Stimulated activated CD4-positive, alpha-beta T cell treated with anti-CD3 and anti-CD28 coated beads, Interleukin-15, amount 100 ng/mL, for 1 hour (primary cell): ENCODE measurements at regions not wholly inside any gene's neighbourhood (a gene's known extent, or its start where the extent isn't known, plus 50 kb on each side); places are given as distances from the start of the nearest gene placed in this dataset.

Experiments
- DNase-seq, 2 donors: peaks; one replicate each; pipeline ENCODE4 v3.0.0-alpha.2; 2020; ENCODE audit warnings: low read depth in 1 of 2, low spot score in 1 of 2

GRCh38 chr16:9297437-9298113 lies 206.1 kb downstream of the HAPSTR1 start:
- DNase-seq, result no peak

GRCh38 chr16:9300252-9300651 lies 208.8 kb downstream of the HAPSTR1 start:
- DNase-seq, result no peak

GRCh38 chr16:9302072-9302471 lies 210.6 kb downstream of the HAPSTR1 start:
- no peak for DNase-seq

- DNase-seq, result no peak
Measured at GRCh38 chr16:9306753-9307152, 215.3 kb downstream of the HAPSTR1 start.

GRCh38 chr16:9307446-9307845 lies 216.0 kb downstream of the HAPSTR1 start:
- no peak for DNase-seq

GRCh38 chr16:9308356-9308801 lies 216.9 kb downstream of the HAPSTR1 start:
- no peak for DNase-seq

GRCh38 chr16:9308850-9309249 lies 217.4 kb downstream of the HAPSTR1 start:
- DNase-seq, result no peak

- DNase-seq, result no peak
Measured at GRCh38 chr16:9309844-9310243, 218.4 kb downstream of the HAPSTR1 start.

- DNase-seq, result no peak
Measured at GRCh38 chr16:9311303-9311954, 220.0 kb downstream of the HAPSTR1 start.

GRCh38 chr16:9316008-9316407 lies 224.6 kb downstream of the HAPSTR1 start:
- DNase-seq, result no peak

GRCh38 chr16:9316615-9317014 lies 225.2 kb downstream of the HAPSTR1 start:
- no peak for DNase-seq

GRCh38 chr16:9318764-9319163 lies 227.3 kb downstream of the HAPSTR1 start:
- DNase-seq, result no peak

- DNase-seq, result no peak
Measured at GRCh38 chr16:9322769-9323168, 231.3 kb downstream of the HAPSTR1 start.

- no peak for DNase-seq
Measured at GRCh38 chr16:9323170-9323569, 231.7 kb downstream of the HAPSTR1 start.

- DNase-seq, result no peak
Measured at GRCh38 chr16:9327253-9327652, 235.8 kb downstream of the HAPSTR1 start.

GRCh38 chr16:9328411-9328810 lies 237.0 kb downstream of the HAPSTR1 start:
- DNase-seq, result no peak

GRCh38 chr16:9330095-9330494 lies 238.7 kb downstream of the HAPSTR1 start:
- DNase-seq, result no peak

- DNase-seq, result no peak
Measured at GRCh38 chr16:9331503-9331902, 240.1 kb downstream of the HAPSTR1 start.

GRCh38 chr16:9332574-9333148 lies 241.2 kb downstream of the HAPSTR1 start:
- DNase-seq, result no peak

GRCh38 chr16:9333469-9333868 lies 242.0 kb downstream of the HAPSTR1 start:
- DNase-seq, result no peak

GRCh38 chr16:9334103-9334502 lies 242.7 kb downstream of the HAPSTR1 start:
- no peak for DNase-seq

- DNase-seq, result no peak
Measured at GRCh38 chr16:9337308-9338032, 246.0 kb downstream of the HAPSTR1 start.
